ENCODE measurements at regions not wholly inside any gene's neighbourhood (a gene's known extent, or its start where the extent isn't known, plus 50 kb on each side); places are given as distances from the start of the nearest gene placed in this dataset.

GRCh38 chr10:113252650-113253618, 299.9 kb upstream of the HABP2 start:
- DNase-seq (ENCODE audit: low read depth in 3 of 3, low spot score in 2 of 3): no peak

DNA sequence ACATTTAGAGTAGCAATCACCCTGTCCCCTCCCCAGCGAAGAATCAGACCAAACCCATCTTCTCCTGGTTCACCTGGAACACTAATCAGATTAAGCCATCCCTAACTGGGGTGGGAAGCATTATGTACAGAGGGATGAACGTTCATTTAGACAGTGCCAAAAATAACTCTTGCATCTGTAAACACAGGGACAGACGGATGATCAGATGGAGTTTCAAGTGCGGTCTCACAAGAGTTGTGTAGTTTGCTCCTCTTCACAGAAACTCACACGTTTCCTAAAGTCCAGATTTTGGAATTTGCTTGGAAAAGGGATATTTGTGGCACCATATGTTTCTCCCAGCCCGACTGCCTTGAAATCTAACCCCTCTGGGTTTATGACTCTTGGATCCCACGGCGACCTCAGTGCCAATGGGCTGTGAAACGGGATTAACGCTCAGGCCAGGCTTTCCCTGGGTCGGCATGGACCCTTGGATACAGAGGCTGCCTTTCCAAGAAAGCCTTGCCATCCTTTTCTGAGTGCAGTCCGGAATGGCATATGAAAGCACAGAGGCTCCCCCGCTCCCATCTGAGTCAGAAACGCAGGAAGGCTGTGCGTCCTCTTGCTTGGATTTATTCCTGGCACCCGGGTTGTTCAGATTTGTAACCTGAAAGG, 293.2 kb upstream of the HABP2 start:
- no peak for DNase-seq (ENCODE audit: low read depth in 3 of 3, low spot score in 2 of 3)

DNA sequence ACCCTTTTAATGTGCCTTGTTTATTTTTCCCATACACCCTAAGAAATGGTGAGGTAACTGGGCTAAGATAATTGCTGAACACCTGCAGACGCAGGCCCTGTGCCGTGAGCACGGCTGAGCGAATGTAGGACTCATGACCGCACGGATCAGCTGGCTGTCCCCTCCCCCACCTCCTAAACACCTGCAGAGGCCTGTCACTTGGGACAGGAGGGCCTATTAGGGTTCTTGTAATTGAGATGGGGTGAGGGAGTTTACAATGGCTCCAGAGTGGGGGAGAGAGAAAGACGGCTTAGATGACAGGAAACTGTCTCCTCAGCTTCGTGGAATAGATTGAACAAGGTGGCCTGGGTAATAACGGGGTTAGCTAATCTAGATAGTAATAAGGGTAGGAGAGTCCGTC, 291.7 kb upstream of the HABP2 start:
- DNase-seq (ENCODE audit: low read depth in 3 of 3, low spot score in 2 of 3): peak; percentile 14 to 49 (median 48)

- peak in 2 of 3 donors; percentile 25 to 41 for DNase-seq (ENCODE audit: low read depth in 3 of 3, low spot score in 2 of 3)
Measured at GRCh38 chr10:113261611-113262091, 291.2 kb upstream of the HABP2 start.

DNA sequence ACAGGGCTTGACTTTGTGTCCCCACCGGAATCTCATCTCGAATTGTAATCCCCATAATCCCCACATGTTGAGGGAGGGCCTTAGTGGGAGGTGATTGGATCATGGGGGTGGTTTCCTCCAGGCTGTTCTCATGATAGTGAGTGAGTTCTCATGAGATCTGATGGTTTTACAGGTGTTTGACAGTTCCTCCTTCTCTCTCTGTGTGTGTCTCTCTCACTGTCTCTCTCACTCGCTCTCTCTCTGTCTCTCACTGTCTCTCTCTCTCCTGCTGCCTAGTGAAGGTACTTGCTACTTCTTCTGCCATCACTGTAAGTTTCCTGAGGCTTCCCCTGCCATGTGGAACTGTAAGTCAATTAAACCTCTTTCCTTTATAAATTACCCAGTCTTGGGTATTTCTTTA, 289.8 kb upstream of the HABP2 start:
- DNase-seq (ENCODE audit: low read depth in 3 of 3, low spot score in 2 of 3): no peak

- DNase-seq (ENCODE audit: low read depth in 3 of 3, low spot score in 2 of 3): no peak
Measured at GRCh38 chr10:113264333-113265131, 288.3 kb upstream of the HABP2 start.

GRCh38 chr10:113266147-113266546, 286.7 kb upstream of the HABP2 start:
- DNase-seq (ENCODE audit: low read depth in 3 of 3, low spot score in 2 of 3): no peak

GRCh38 chr10:113267619-113268562, 285.0 kb upstream of the HABP2 start:
- no peak for DNase-seq (ENCODE audit: low read depth in 3 of 3, low spot score in 2 of 3)

DNA sequence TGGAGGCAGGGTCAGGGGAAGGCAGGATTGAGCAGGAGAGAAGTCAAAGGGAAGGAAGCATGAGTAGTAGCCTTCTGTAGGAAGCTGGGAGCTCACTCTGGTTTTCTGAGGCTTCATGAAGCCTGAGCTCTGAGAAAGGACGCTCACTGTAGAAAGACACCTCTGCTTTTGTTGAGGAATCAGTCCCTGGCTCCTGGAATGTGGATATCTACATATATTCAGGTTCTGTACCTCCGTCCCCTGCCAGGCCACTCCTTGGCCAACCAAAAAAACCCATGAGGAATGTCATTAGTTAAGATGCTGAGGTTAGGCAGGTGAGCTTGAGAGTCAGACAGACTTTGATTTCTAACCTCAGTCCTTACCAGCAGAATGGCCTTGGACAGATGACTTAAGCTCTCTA, 283.5 kb upstream of the HABP2 start:
- no peak for DNase-seq (ENCODE audit: low read depth in 3 of 3, low spot score in 2 of 3)

GRCh38 chr10:113272511-113272910, 280.3 kb upstream of the HABP2 start:
- DNase-seq (ENCODE audit: low read depth in 3 of 3, low spot score in 2 of 3): no peak

GRCh38 chr10:113273181-113274163, 279.4 kb upstream of the HABP2 start:
- peak; percentile 16 to 49 (median 21) for DNase-seq (ENCODE audit: low read depth in 3 of 3, low spot score in 2 of 3)

DNA sequence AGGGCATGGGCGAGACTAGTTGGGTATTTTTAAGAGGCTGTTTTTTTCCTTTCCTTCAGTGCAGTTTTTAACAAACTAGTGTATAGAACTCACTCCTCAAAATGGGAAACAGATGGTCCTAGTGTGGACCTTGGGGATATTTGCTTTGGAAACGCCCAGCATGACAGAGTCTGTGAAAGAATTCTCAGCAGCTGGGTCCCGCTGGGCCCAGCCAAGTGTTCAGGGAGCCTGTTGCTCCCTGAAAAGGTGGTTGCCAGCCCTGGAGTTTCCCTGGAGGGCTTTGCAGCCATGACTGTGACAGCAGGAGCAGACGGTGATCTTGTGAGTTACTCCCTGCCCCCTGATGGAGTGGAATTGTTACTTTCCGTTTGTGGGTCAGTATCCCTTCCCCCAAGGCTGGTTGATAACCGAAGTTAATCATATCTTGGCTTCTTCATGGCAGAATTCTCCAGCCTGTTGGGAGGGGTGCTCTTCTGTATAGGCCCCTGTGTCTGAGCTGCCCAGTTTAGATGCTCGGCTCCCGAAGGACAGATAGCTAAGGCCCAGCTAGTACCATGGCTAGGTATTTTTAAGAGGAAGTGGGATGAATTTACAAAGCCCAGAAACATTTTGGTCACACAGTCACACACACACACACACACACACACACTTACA, 278.6 kb upstream of the HABP2 start:
- DNase-seq (ENCODE audit: low read depth in 3 of 3, low spot score in 2 of 3): no peak

DNA sequence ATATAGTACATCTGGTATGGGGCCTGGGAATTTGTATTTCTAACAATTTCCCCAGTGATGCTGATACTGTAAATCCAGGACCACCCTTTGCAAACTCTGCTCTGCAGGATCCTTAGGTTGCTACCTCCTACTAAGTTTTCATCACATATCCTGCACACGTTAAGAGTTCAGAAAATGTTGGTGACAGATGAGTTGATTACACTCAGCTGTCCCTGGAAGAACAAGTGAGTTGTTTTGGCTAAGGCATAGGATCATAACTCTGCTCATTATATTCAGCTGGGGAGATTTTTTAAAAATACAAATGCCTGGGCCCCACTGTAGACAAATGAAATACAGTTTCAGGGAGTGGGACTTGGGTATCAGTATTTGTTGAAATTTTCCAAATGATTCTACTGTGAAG, 274.6 kb upstream of the HABP2 start:
- no peak for DNase-seq (ENCODE audit: low read depth in 3 of 3, low spot score in 2 of 3)

DNA sequence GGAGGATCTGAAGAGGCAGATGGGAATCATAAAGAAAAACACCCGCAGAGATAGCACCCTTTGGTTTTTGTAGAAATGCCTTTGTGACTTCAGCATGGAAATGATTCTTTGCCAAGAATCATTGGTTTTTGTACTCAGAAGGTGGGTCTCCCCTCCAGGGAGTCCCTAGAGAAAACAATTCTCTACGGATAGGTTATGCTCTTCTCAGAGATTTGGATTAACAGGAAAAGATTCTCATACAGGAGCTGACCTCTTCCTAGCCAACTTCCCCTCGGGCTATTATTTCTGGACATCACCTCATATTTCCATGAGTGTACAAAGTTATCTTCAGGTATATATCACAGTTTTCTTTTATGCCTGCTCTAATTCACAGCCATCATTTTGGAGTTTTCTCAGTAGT, 274.2 kb upstream of the HABP2 start:
- DNase-seq (ENCODE audit: low read depth in 3 of 3, low spot score in 2 of 3): no peak

GRCh38 chr10:113279262-113279661, 273.6 kb upstream of the HABP2 start:
- DNase-seq (ENCODE audit: low read depth in 3 of 3, low spot score in 2 of 3): no peak

DNA sequence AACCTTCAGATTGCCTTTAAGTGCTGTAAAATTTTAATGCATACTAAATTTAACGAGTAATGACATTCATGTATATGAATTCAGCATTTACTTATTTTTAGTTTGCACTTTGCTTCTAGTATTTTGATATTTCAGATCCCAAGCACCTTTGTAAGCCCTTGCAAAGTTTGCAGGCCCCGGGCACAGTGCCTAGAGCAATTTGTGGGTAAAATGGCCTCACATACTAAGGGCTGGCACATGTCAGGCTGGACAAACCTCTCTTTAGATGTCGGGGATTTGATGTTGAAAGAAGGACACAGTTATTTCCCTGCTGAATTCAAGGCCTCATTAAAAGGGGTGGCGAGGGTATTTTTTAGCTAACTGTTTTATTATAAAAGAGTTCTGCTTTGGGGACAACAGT, 270.3 kb upstream of the HABP2 start:
- no peak for DNase-seq (ENCODE audit: low read depth in 3 of 3, low spot score in 2 of 3)

- DNase-seq (ENCODE audit: low read depth in 3 of 3, low spot score in 2 of 3): no peak
Measured at GRCh38 chr10:113283189-113283588, 269.7 kb upstream of the HABP2 start.

DNA sequence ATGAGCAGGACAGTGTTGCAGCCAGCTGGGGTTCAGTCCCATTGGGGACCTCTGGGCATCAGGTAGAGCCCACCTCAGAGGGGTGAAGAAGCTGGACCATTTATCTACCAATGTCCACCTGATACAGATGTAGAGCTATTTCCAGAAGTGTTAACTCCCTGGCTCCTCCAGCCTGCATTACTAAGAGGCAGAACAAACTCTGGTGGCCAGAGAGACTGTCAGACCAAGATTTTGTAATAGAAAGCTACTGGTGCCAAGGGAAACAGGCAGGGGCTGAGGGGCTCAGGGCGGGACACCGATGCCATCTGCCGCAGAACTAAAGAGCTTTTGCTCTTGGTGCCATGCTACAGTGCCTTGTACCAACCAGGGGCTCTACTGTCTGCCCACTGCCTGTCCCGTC, 268.2 kb upstream of the HABP2 start:
- no peak for DNase-seq (ENCODE audit: low read depth in 3 of 3, low spot score in 2 of 3)
